GM18519 (cell line): ENCODE measurements at regions not wholly inside any gene's neighbourhood (a gene's known extent, or its start where the extent isn't known, plus 50 kb on each side); places are given as distances from the start of the nearest gene placed in this dataset.

ENCODE experiments used
- ATAC-seq: cut with Tn5 transposase; IDR thresholded peaks from one replicate; pipeline ENCODE4 v1.9.1; 2021; ENCODE audit warnings: mild to moderate bottlenecking, moderate library complexity; ENCODE audit not compliant: unreplicated experiment, low FRiP score

- ATAC-seq, result no peak
Observed at GRCh38 chr1:218525451-218526197, 180.5 kb downstream of the TGFB2 start.

DNA sequence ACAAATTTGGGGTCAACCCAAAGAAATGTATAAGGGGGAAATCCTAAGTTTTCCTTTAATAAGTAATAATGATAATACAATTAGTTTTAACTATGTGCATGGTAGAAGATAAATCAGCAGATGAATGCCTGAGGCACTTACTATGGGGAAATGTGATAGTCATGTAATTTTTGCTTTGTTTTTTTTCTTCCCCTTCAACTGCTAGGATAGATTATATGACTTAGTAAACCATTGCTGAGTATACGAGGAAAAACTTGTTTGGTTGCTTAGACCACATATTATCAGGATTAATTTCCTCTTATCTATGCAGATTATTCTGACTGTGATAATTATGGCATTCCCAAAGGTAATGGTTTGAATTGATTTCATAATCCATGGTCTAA, 181.1 kb downstream of the TGFB2 start:
- no peak for ATAC-seq

DNA sequence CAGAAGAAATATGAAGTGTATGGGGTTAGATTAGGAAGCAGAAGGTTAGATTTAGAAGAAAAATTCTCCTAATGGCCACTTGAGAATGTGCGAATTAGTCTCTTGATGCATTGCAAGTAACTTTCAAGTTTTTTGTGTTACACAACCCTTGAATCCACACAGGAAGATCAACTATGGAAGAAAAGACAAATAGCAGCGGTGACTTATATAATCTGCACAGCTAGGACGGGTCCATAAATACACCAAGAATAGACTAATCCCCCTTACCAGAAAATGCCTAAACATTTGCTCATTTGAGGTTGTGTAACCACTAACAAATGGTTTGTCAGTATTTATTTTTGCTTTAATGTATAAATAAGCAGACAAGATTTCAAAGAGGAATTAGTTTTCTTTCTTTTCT, 182.6 kb downstream of the TGFB2 start:
- ATAC-seq, result no peak

DNA sequence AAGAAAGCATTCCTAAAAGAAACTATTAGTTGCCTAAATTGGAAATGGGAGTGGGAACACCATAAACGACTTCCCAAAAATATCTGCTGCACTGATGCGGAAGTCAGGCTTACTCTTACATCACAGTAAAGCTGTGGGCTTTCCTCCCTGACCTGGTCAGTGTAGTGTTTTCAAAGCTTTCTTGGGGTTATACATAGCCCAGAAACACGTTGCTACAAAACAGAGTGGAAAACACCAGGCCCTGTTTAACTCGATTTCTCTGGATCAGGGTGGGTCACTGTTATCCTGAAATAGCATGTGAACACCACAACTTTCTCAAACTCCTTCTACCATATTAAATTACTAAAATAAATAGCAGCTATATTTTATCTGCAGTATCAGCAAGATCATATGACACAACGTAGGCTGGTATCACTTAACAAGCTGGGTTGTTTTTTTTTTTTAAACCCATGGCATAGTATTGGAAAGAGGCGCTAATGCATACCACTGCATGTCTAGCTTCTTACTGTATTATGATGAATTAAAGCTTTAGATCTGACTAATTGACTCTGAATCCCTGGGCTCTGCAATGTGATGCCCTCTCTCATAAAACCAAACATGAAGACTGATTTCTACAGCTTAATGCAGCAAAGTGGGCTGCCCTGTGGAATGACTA, 184.6 kb downstream of the TGFB2 start:
- no peak for ATAC-seq

- ATAC-seq, result no peak
Observed at GRCh38 chr1:218531936-218532335, 186.8 kb downstream of the TGFB2 start.

DNA sequence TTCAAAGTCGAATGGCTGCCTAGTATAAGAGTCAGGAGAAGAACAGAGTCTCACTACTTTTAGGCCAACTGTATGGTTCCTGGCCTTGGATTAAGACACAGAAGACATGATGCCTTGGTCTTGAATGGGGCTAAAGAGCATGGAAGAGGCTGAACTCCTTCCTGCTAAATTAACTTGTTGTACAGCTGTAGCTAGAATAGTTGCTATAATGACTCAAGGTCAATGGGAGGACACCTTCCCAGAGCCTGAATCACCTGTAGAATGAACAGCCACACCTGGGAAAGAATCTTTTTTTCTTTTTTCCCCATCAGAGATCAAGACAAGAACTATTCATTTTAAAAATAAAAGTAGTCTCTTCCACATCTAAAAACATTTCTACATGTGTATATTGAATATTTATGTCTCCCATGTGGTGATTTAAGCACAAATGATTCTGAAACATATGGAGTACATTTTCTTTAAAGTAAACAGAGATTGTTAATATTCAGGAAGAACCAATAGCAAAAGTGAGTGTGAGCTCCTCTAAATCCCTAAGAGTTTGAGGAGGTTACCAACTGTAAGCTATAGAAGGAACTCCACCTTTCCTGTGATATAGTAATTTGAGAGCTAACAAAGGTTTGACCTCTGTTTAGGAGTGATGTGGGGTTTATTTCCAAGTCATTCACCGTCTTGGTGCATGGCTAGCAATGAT, 191.3 kb downstream of the TGFB2 start:
- no peak for ATAC-seq

- no peak for ATAC-seq
Observed at GRCh38 chr1:218537122-218537913, 192.2 kb downstream of the TGFB2 start.

- no peak for ATAC-seq
Observed at GRCh38 chr1:218538341-218538740, 193.2 kb downstream of the TGFB2 start.

DNA sequence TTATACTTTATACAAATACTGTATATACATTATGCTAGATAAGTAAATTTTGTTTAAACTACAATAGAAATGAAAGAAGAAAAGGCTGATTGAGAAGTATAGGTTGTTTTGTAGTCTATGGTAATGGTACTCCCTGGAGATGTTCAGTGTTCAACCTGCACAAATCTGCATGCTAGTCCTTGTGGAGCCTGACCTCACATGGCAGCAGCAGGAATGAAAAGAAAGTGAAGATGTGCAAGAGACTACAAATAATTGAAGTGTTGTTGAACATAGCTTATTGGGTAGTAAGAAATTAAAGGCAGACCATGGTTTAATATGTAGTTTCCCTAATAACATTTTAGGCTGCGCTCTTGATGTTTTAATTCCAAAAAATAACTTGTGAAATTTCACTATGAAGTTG, 201.2 kb downstream of the TGFB2 start:
- ATAC-seq, result no peak

- ATAC-seq, result no peak
Observed at GRCh38 chr1:218547957-218548730, 203.0 kb downstream of the TGFB2 start.

GRCh38 chr1:218548764-218549163, 203.6 kb downstream of the TGFB2 start:
- ATAC-seq, result no peak

GRCh38 chr1:218553197-218553596, 208.1 kb downstream of the TGFB2 start:
- no peak for ATAC-seq

- no peak for ATAC-seq
Observed at GRCh38 chr1:218556016-218556415, 210.9 kb downstream of the TGFB2 start.

GRCh38 chr1:218557731-218558130, 212.6 kb downstream of the TGFB2 start:
- ATAC-seq, result no peak

- no peak for ATAC-seq
Observed at GRCh38 chr1:218558271-218558810, 213.2 kb downstream of the TGFB2 start.

DNA sequence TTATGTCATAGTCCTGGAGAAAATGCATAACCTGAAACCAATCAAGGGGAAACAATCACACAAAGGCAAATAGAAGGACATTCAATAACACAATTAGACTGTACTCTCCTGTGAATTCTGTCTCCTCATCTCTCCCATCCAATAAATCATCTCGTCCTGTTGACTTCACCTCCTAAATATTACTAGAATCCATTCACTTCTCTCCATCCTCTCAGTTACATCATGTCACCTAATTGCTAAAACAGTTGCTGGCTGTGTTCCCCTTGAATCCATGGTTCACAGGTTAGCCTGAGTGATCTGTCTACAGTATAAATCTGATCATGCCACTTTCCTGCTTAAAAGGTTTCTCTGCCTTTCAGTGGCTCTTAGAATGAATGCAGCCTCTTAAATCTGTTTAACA, 220.2 kb downstream of the TGFB2 start:
- no peak for ATAC-seq

DNA sequence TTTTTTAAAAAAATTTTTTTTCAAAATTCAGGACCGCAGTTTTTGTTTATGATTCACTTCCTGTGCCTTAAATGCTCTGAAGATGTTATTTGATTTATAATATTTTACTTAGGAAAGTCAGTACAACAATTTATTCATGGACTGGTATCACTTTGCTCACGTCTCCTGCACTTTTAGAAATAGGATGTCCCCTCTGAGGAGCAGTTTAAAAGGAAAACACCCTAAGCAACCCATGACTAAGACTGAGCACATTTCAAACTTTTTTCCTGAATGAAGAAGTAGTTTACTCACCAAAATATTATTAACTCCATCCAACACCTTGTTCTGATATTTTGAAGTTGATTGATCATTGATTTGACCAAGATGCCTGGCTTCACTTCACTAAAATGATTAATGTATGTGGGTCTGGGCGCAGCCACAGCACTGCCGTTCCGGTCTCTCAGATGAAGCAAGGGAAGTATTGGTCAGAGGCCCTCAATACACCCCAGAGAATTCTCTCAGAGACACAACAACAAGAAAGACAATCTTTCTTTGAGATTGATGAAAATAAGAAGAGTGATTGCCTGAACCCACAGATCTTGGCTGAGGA, 223.9 kb downstream of the TGFB2 start:
- ATAC-seq, result no peak

DNA sequence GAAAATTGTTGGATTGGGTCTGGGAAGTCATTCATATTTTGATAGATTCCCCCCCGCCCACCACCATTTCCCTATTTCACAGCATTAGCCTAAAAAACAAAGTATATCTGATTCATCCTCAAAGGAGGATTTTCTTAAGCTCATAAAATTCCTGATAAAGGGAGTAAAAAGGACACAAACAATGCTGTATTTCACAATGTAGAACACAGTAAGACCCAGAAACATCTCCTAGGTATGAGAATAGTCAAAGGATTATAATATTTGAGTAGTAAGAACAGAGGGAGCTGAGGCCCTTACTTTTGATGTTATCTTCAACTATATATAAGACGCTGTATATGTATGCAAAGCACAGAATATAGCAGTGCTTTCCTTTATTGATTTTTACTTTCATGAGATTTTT, 225.3 kb downstream of the TGFB2 start:
- no peak for ATAC-seq

DNA sequence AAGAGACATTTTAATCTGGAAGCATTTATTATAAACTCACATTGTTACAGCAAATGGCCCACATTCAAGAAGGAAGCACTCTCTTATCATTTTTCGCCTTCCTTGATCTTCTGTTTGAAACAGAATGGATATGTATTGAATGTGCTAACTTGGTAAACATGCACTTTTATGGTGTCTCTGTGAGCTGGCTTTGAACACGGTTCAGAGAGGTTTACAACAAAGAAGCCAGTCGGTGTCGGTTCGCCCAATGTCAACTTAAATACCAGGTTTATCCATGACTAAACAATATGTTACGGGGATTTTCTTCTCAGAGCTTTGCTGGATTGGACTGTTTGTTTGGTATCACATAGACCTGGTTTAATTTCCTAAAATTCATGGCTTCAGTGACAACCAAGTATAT, 226.4 kb downstream of the TGFB2 start:
- ATAC-seq, result no peak

- no peak for ATAC-seq
Observed at GRCh38 chr1:218572050-218572449, 226.9 kb downstream of the TGFB2 start.
